A549 (cell line): ENCODE measurements at regions not wholly inside any gene's neighbourhood (a gene's known extent, or its start where the extent isn't known, plus 50 kb on each side); places are given as distances from the start of the nearest gene placed in this dataset.

ENCODE experiments used
- CEBPB ChIP-seq, 2 experiments: fragments of >200 bp in 1 of 2; sonication (Bioruptor Twin) in 1 of 2; formaldehyde crosslinking in 1 of 2; IDR thresholded peaks; 2 replicates each; pipeline ENCODE4 v1.6.1; 2012 to 2016
- CTCF ChIP-seq: fragments of >200 bp; sonication (Bioruptor Twin); formaldehyde crosslinking; IDR thresholded peaks from 3 replicates; pipeline ENCODE4 v1.5.1; 2016
- E2F6 ChIP-seq: IDR thresholded peaks from 2 replicates; pipeline ENCODE4 v1.6.1; 2012; ENCODE audit warnings: low read depth, borderline replicate concordance
- JUN ChIP-seq, 2 experiments: fragments of >200 bp; sonication (Bioruptor Twin); formaldehyde crosslinking; IDR thresholded peaks; 2 replicates in 1 of 2; 3 replicates in 1 of 2; pipeline ENCODE4 v1.6.1; 2016 to 2017
- MAFK ChIP-seq: fragments of 450-650 bp; IDR thresholded peaks from 2 replicates; pipeline ENCODE4 v1.6.1; 2014; ENCODE audit not compliant: partially characterized antibody
- MAZ ChIP-seq: fragments of 150-350 bp; IDR thresholded peaks from 2 replicates; pipeline ENCODE4 v1.6.1; 2014; ENCODE audit warnings: antibody characterized with exemption, low read depth, low read length, borderline replicate concordance
- MYC ChIP-seq: IDR thresholded peaks from 2 replicates; pipeline ENCODE4 v1.6.1; 2012; ENCODE audit warnings: mild to moderate bottlenecking, inconsistent platforms, low read length, improper control_type of control experiment, borderline replicate concordance
- PBX3 ChIP-seq: IDR thresholded peaks from 2 replicates; pipeline ENCODE4 v1.6.1; 2012
- POLR2AphosphoS2 ChIP-seq: conservative IDR thresholded peaks from 2 replicates; pipeline ENCODE4 v1.6.1; 2012; ENCODE audit warnings: low read length, improper control_type of control experiment, inconsistent platforms
- RAD21 ChIP-seq, 2 experiments: fragments of >200 bp in 1 of 2; sonication (Bioruptor Twin) in 1 of 2; formaldehyde crosslinking in 1 of 2; IDR thresholded peaks in 1 of 2; conservative IDR thresholded peaks in 1 of 2; 2 replicates in 1 of 2; 3 replicates in 1 of 2; pipeline ENCODE4 v1.6.1; 2012 to 2018; ENCODE audit warnings: inconsistent platforms in 1 of 2
- REST ChIP-seq: fragments of 200-600 bp; sonication (generic); IDR thresholded peaks from 2 replicates; pipeline ENCODE4 v1.6.1; 2016; ENCODE audit warnings: antibody characterized with exemption, mild to moderate bottlenecking, moderate library complexity
- SREBF2 ChIP-seq: fragments of 450-650 bp; IDR thresholded peaks from 2 replicates; pipeline ENCODE4 v1.6.1; 2014; ENCODE audit warnings: mild to moderate bottlenecking, moderate library complexity
- TP53 ChIP-seq: fragments of 250-450 bp; sonication (Bioruptor Pico); IDR thresholded peaks from 2 replicates; pipeline ENCODE4 v1.5.0; 2021; ENCODE audit warnings: mild to moderate bottlenecking, moderate library complexity
- USF2 ChIP-seq: fragments of 450-650 bp; IDR thresholded peaks from 2 replicates; pipeline ENCODE4 v1.6.1; 2014; ENCODE audit warnings: antibody characterized with exemption

GRCh38 chr10:63889803-63890202, 368.6 kb downstream of the REEP3 start:
- TF ChIP-seq USF2 (no peak), MYC (no peak), CTCF (no peak), TP53 (CRISPR knock-in tag) (no peak), REST (no peak), SREBF2 (no peak), PBX3 (no peak), MAFK (no peak), RAD21 (conservative IDR thresholded peaks at IDR 0.05 in 1 of 2, IDR thresholded peaks at IDR 0.05 in 1 of 2) (no peak), POLR2AphosphoS2 (no peak), JUN (IDR thresholded peaks at IDR 0.05) (no peak), MAZ (no peak), CEBPB (IDR thresholded peaks at IDR 0.05) (no peak), E2F6 (no peak)
